Neuronal stem cell (in vitro differentiated cells): ENCODE measurements at regions not wholly inside any gene's neighbourhood (a gene's known extent, or its start where the extent isn't known, plus 50 kb on each side); places are given as distances from the start of the nearest gene placed in this dataset.

Experiments used
- DNase-seq: peaks from one replicate; pipeline ENCODE4 v3.0.0-alpha.2; 2013; ENCODE audit warnings: low spot score
- H2AFZ ChIP-seq: one replicate; pipeline ENCODE4 v1.6.1; 2013; ENCODE audit warnings: mild to moderate bottlenecking, low read length, inconsistent platforms
- H2AK5ac ChIP-seq: 2 replicates; pipeline ENCODE4 v1.6.1; 2013; ENCODE audit warnings: low read depth, mild to moderate bottlenecking, inconsistent platforms, low read length, moderate library complexity, mixed read lengths
- H2BK120ac ChIP-seq: 2 replicates; pipeline ENCODE4 v1.6.1; 2013; ENCODE audit warnings: low read depth, mild to moderate bottlenecking, inconsistent platforms, low read length, moderate library complexity, mixed read lengths
- H2BK12ac ChIP-seq: one replicate; pipeline ENCODE4 v1.6.1; 2013; ENCODE audit warnings: low read length, inconsistent platforms
- H2BK15ac ChIP-seq: 2 replicates; pipeline ENCODE4 v1.6.1; 2013; ENCODE audit warnings: mild to moderate bottlenecking, low read length, inconsistent platforms, mixed read lengths
- H2BK5ac ChIP-seq: one replicate; pipeline ENCODE4 v1.6.1; 2013; ENCODE audit warnings: inconsistent platforms, mild to moderate bottlenecking, low read length, moderate library complexity
- H3K14ac ChIP-seq: one replicate; pipeline ENCODE4 v1.6.1; 2013; ENCODE audit warnings: low read length, inconsistent platforms
- H3K18ac ChIP-seq: 2 replicates; pipeline ENCODE4 v1.6.1; 2013; ENCODE audit warnings: low read length, inconsistent platforms
- H3K23ac ChIP-seq: 2 replicates; pipeline ENCODE4 v1.6.1; 2013; ENCODE audit warnings: low read depth, mild to moderate bottlenecking, mixed read lengths, low read length, inconsistent platforms; ENCODE audit not compliant: poor library complexity
- H3K27ac ChIP-seq: replicated peaks from 3 replicates; pipeline ENCODE4 v1.5.1; 2013; ENCODE audit warnings: low read length, inconsistent platforms
- H3K27me3 ChIP-seq, 3 experiments: 2 replicates each; pipeline ENCODE4 v1.6.1; 2013; ENCODE audit warnings: low read length in 3 of 3, mild to moderate bottlenecking in 2 of 3, inconsistent platforms in 1 of 3, low read depth in 1 of 3, mixed read lengths in 1 of 3, moderate library complexity in 1 of 3; ENCODE audit not compliant: control insufficient read depth in 3 of 3, insufficient read depth in 3 of 3
- H3K36me3 ChIP-seq, 2 donors: replicated peaks in 1 of 2; 2 replicates each; pipeline ENCODE4 v1.6.1; 2013; ENCODE audit warnings: low read length in 2 of 2; ENCODE audit not compliant: control insufficient read depth in 2 of 2, insufficient read depth in 2 of 2
- H3K4ac ChIP-seq: 2 replicates; pipeline ENCODE4 v1.6.1; 2013; ENCODE audit warnings: inconsistent platforms, mild to moderate bottlenecking, low read length, moderate library complexity
- H3K4me1 ChIP-seq, 2 donors: 1 replicate in 1 of 2; 2 replicates in 1 of 2; pipeline ENCODE4 v1.6.1; 2013; ENCODE audit warnings: low read length in 2 of 2, low read depth in 1 of 2; ENCODE audit not compliant: control insufficient read depth in 2 of 2, insufficient read depth in 1 of 2
- H3K4me2 ChIP-seq: one replicate; pipeline ENCODE4 v1.6.1; 2013; ENCODE audit warnings: mild to moderate bottlenecking, low read length, inconsistent platforms; ENCODE audit not compliant: insufficient read depth, poor library complexity, severe bottlenecking
- H3K4me3 ChIP-seq, 2 donors: 2 replicates each; pipeline ENCODE4 v1.5.1; 2013; ENCODE audit warnings: low read length in 2 of 2, mild to moderate bottlenecking in 2 of 2, inconsistent platforms in 1 of 2, moderate library complexity in 1 of 2
- H3K79me1 ChIP-seq: one replicate; pipeline ENCODE4 v1.6.1; 2013; ENCODE audit warnings: low read depth, mild to moderate bottlenecking, inconsistent platforms, low read length, moderate library complexity
- H3K9ac ChIP-seq: one replicate; pipeline ENCODE4 v1.6.1; 2013; ENCODE audit warnings: mild to moderate bottlenecking, low read depth, low read length, inconsistent platforms; ENCODE audit not compliant: poor library complexity
- H3K9me3 ChIP-seq, 2 donors: replicated peaks in 1 of 2; 2 replicates each; pipeline versions ENCODE3 to v1.6.1; 2013; ENCODE audit warnings: low read length in 2 of 2, mild to moderate bottlenecking in 2 of 2, inconsistent platforms in 1 of 2, low read depth in 1 of 2, mixed read lengths in 1 of 2, moderate library complexity in 1 of 2; ENCODE audit not compliant: control insufficient read depth in 2 of 2, insufficient read depth in 1 of 2
- H4K8ac ChIP-seq: one replicate; pipeline ENCODE4 v1.6.1; 2013; ENCODE audit warnings: low read depth, mild to moderate bottlenecking, inconsistent platforms, low read length, moderate library complexity
- H4K91ac ChIP-seq: one replicate; pipeline ENCODE4 v1.6.1; 2013; ENCODE audit warnings: low read length, low read depth, mild to moderate bottlenecking, inconsistent platforms; ENCODE audit not compliant: poor library complexity
- WGBS, 2 donors: extraction: QIAGEN DNeasy Blood & Tissue Kit; methylation state at CpG; one replicate each; pipeline ENCODE4 v1.1.7; 2013; ENCODE audit warnings: missing lambda C conversion rate in 2 of 2, mixed read lengths in 1 of 2; ENCODE audit not compliant: insufficient read length in 2 of 2, insufficient replicate concordance in 1 of 2; ENCODE audit errors: extremely low coverage in 2 of 2; 5-methylcytosine and 5-hydroxymethylcytosine counted together

GRCh38 chrX:8048466-8048865, 121.3 kb upstream of the PNPLA4 start:
- Histone ChIP-seq H2BK15ac (no peak overlapping the region), H2BK120ac (no peak overlapping the region), H4K8ac (no peak overlapping the region), H3K36me3 (no peaks in the 10 kb centered on the region), H3K4me3 (no peak overlapping the region), H2AFZ (no peak overlapping the region), H3K27me3 (no peaks in the 10 kb centered on the region), H3K4ac (no peak overlapping the region), H3K9me3 (no peaks in the 10 kb centered on the region), H3K18ac (no peak overlapping the region), H3K79me1 (no peaks in the 10 kb centered on the region), H2BK5ac (no peak overlapping the region), H3K4me2 (no peak overlapping the region), H3K14ac (no peak overlapping the region), H3K23ac (no peak overlapping the region), H4K91ac (no peak overlapping the region), H3K9ac (no peak overlapping the region), H3K27ac (no peak overlapping the region), H3K4me1 (peaks cover 1 to 2% of the 10 kb centered on the region in 2 donors), H2BK12ac (no peak overlapping the region), H2AK5ac (no peak overlapping the region)
- WGBS, 2 donors: no CpG with 5 or more reads among the region's 1 CpG
- no peak for DNase-seq

GRCh38 chrX:8044947-8045346, 117.7 kb upstream of the PNPLA4 start:
- H3K9ac ChIP-seq: no peak overlapping the region
- no peak overlapping the region for H4K8ac ChIP-seq
- H3K27me3 ChIP-seq: no peaks in the 10 kb centered on the region
- no peaks in the 10 kb centered on the region for H3K36me3 ChIP-seq
- no CpG with 5 or more reads among the region's 7 CpGs for WGBS, 2 donors
- H3K4ac ChIP-seq: no peak overlapping the region
- H2BK120ac ChIP-seq: no peak overlapping the region
- H3K79me1 ChIP-seq: no peaks in the 10 kb centered on the region
- no peak overlapping the region for H2BK5ac ChIP-seq
- H2BK15ac ChIP-seq: no peak overlapping the region
- no peak overlapping the region for H2BK12ac ChIP-seq
- H4K91ac ChIP-seq: no peak overlapping the region
- no peak overlapping the region for H3K4me3 ChIP-seq
- H3K9me3 ChIP-seq: no peaks in the 10 kb centered on the region
- H3K4me2 ChIP-seq: no peak overlapping the region
- no peak overlapping the region for H3K18ac ChIP-seq
- H3K4me1 ChIP-seq: peaks cover 0 to 3% of the 10 kb centered on the region in 2 donors
- H2AFZ ChIP-seq: no peak overlapping the region
- no peak overlapping the region for H3K23ac ChIP-seq
- H2AK5ac ChIP-seq: no peak overlapping the region
- H3K27ac ChIP-seq: no peak overlapping the region
- no peak overlapping the region for H3K14ac ChIP-seq
- DNase-seq: no peak

GRCh38 chrX:8043546-8043945, 116.3 kb upstream of the PNPLA4 start:
- no peak overlapping the region for H2BK5ac ChIP-seq
- DNase-seq: no peak
- peaks cover 0 to 3% of the 10 kb centered on the region in 2 donors for H3K4me1 ChIP-seq
- H3K9ac ChIP-seq: no peak overlapping the region
- H4K91ac ChIP-seq: no peak overlapping the region
- no peak overlapping the region for H2AK5ac ChIP-seq
- H2BK12ac ChIP-seq: no peak overlapping the region
- no peaks in the 10 kb centered on the region for H3K79me1 ChIP-seq
- H4K8ac ChIP-seq: no peak overlapping the region
- H2AFZ ChIP-seq: no peak overlapping the region
- WGBS, 2 donors: no CpG with 5 or more reads among the region's 2 CpGs
- no peaks in the 10 kb centered on the region for H3K27me3 ChIP-seq
- no peak overlapping the region for H2BK15ac ChIP-seq
- no peak overlapping the region for H3K14ac ChIP-seq
- H3K9me3 ChIP-seq: no peaks in the 10 kb centered on the region
- no peak overlapping the region for H3K23ac ChIP-seq
- no peaks in the 10 kb centered on the region for H3K36me3 ChIP-seq
- no peak overlapping the region for H2BK120ac ChIP-seq
- H3K27ac ChIP-seq: no peak overlapping the region
- H3K18ac ChIP-seq: no peak overlapping the region
- no peak overlapping the region for H3K4ac ChIP-seq
- no peak overlapping the region for H3K4me3 ChIP-seq
- no peak overlapping the region for H3K4me2 ChIP-seq

DNA sequence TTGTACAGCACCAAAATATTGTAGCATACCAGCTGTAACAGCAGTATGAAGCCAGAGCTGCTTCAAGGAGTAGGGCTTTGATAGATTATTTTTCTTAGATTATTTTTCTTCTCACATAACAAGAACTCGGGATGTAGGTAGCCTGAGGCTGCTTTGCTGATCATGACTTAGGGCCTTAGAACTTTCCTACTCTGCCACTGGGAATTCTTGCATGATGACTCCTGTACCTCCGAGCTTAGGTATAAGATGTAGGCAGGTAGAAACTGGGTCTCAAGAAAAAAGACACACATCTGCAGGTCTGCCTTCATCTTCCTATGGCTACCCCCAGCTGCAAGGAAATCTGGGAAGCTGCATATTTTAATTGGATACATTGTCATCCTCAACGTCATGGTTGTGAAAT, 115.9 kb upstream of the PNPLA4 start:
- no CpG with 5 or more reads among the region's 3 CpGs for WGBS, 2 donors
- no peak overlapping the region for H3K18ac ChIP-seq
- no peak overlapping the region for H2BK12ac ChIP-seq
- H3K27me3 ChIP-seq: no peaks in the 10 kb centered on the region
- H3K4me1 ChIP-seq: peaks cover 0 to 3% of the 10 kb centered on the region in 2 donors
- no peaks in the 10 kb centered on the region for H3K9me3 ChIP-seq
- no peak overlapping the region for H4K91ac ChIP-seq
- no peak overlapping the region for H3K27ac ChIP-seq
- H3K79me1 ChIP-seq: no peaks in the 10 kb centered on the region
- no peak overlapping the region for H2BK120ac ChIP-seq
- no peak overlapping the region for H3K4ac ChIP-seq
- no peaks in the 10 kb centered on the region for H3K36me3 ChIP-seq
- H3K4me2 ChIP-seq: no peak overlapping the region
- H3K14ac ChIP-seq: no peak overlapping the region
- H4K8ac ChIP-seq: no peak overlapping the region
- no peak overlapping the region for H2BK5ac ChIP-seq
- no peak overlapping the region for H3K4me3 ChIP-seq
- DNase-seq: no peak
- no peak overlapping the region for H3K9ac ChIP-seq
- H3K23ac ChIP-seq: no peak overlapping the region
- H2AK5ac ChIP-seq: no peak overlapping the region
- no peak overlapping the region for H2BK15ac ChIP-seq
- H2AFZ ChIP-seq: no peak overlapping the region
